Activated naive CD8-positive, alpha-beta T cell (primary cell): ENCODE measurements at regions not wholly inside any gene's neighbourhood (a gene's known extent, or its start where the extent isn't known, plus 50 kb on each side); places are given as distances from the start of the nearest gene placed in this dataset.

Experiments
- H3K27ac Mint-ChIP-seq: one replicate; pipeline ENCODE4 v1.8.0; 2021; ENCODE audit warnings: mixed read lengths
- H3K27me3 Mint-ChIP-seq: one replicate; pipeline ENCODE4 v1.8.0; 2021; ENCODE audit warnings: mixed read lengths
- H3K36me3 Mint-ChIP-seq: one replicate; pipeline ENCODE4 v1.8.0; 2021; ENCODE audit warnings: mixed read lengths
- H3K4me1 Mint-ChIP-seq: one replicate; pipeline ENCODE4 v1.8.0; 2021; ENCODE audit warnings: low read depth, mixed read lengths
- H3K4me3 Mint-ChIP-seq: one replicate; pipeline ENCODE4 v1.8.0; 2021; ENCODE audit warnings: mild to moderate bottlenecking, mixed read lengths
- H3K9me3 Mint-ChIP-seq: one replicate; pipeline ENCODE4 v1.8.0; 2021; ENCODE audit warnings: low read depth, mixed read lengths

DNA sequence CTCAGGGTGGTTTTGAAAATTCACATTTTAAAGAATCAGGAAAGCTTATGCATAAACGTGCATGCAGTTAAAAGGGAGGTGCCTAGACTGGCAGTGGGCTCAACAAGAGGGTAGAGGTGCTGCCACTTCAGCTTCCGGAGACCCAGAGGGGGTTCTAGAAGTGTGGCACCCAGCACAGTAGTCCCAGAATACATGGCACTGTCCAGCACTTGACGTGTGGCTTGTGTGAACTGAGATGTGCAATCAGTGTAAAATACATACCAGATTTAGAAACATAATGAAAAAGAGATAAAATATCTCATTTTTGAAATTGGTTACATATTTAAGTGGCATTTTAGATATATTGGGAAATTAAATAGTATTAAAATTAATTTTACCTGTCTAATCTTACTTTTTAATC lies 89.3 kb downstream of the RIN2 start:
- Mint-ChIP-seq H3K36me3 (no peaks in the 10 kb centered on the region), H3K27ac (no peak overlapping the region), H3K4me1 (no peaks in the 10 kb centered on the region), H3K4me3 (no peak overlapping the region), H3K27me3 (peaks cover 16% of the 10 kb centered on the region), H3K9me3 (peaks cover 4% of the 10 kb centered on the region)

DNA sequence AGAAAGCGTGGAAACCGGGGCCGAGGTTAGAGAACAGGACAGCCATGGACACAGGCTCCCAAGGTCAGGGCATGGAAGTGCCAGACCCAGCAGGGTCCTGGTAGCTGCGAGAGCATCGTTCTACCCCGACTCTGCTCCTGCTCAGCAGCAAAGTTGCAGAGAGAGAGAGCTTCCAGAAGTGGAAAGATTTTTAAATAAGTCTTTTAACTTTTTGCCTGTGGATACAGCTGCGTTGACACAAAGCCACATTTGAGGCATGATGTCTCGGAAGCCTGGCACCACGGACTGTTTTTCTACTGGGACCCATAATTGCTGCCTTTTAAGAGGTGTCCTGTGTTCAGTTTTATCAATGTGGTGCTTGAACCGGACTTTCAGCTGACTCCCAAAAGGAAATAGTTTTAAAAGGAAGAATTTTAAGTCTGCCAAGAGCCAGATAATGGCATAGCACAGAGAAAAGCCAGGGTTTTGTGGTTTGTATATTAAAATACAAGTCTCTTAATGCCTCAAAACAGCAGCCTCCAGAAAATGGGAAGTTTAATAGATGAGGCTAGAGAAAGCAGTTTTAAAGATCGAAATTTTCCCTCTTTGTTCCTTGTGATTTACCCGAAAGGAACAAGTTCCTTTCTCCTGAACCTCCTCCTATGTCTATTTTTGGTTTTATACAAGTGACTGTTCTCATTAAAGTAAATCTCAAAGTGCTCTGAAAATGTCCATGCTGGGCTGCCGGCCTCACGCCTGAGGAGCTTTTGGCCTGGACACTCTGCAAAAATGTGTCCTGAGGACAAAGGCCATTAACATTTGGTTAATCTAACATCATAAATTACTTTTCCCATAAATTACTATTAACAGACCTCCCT lies 91.5 kb downstream of the RIN2 start:
- peaks cover 2% of the 10 kb centered on the region for H3K9me3 Mint-ChIP-seq
- no peaks in the 10 kb centered on the region for H3K36me3 Mint-ChIP-seq
- H3K4me3 Mint-ChIP-seq: no peak overlapping the region
- H3K27me3 Mint-ChIP-seq: peaks cover 15% of the 10 kb centered on the region
- no peak overlapping the region for H3K27ac Mint-ChIP-seq
- H3K4me1 Mint-ChIP-seq: no peaks in the 10 kb centered on the region

DNA sequence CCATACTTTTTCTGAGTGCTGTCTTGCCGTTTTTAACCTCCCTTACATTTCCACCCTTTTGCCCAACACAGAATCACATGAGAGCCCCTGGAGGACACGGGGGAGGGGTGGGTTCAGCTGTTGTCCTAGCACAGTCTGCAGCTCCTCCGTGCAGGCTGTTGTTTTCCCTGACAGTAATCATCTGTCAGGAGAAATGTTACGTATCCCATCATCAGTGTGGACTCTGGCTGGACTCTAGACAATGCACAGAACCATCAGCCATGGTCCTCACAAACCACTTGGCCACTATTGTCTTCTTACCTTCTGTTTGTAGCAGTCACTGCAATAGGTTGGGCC lies 92.1 kb downstream of the RIN2 start:
- Mint-ChIP-seq H3K36me3 (no peaks in the 10 kb centered on the region), H3K27me3 (peaks cover 15% of the 10 kb centered on the region), H3K4me3 (no peak overlapping the region), H3K9me3 (no peaks in the 10 kb centered on the region), H3K27ac (no peak overlapping the region), H3K4me1 (no peaks in the 10 kb centered on the region)

DNA sequence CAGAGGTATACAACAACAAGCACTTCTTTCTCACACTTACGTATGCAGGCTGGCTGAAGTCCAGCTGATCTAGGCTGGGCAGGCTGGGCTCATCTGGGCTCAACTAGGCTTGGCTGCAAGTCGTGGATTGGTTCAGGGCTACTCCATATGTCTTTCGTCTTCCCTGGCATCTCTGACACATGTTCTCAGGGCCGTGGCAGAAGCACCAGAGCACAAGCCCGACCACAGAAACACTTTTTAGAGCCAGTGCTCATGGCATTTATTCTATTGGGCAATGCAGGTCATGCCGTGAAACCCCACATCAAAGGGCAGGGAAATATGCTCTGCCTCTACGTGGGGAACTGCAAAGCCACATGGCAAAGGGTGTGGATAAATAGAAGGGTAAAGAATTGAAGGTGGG lies 93.8 kb downstream of the RIN2 start:
- Mint-ChIP-seq H3K9me3 (no peaks in the 10 kb centered on the region), H3K27ac (no peak overlapping the region), H3K4me3 (no peak overlapping the region), H3K36me3 (no peaks in the 10 kb centered on the region), H3K4me1 (no peaks in the 10 kb centered on the region), H3K27me3 (peaks cover 9% of the 10 kb centered on the region)

DNA sequence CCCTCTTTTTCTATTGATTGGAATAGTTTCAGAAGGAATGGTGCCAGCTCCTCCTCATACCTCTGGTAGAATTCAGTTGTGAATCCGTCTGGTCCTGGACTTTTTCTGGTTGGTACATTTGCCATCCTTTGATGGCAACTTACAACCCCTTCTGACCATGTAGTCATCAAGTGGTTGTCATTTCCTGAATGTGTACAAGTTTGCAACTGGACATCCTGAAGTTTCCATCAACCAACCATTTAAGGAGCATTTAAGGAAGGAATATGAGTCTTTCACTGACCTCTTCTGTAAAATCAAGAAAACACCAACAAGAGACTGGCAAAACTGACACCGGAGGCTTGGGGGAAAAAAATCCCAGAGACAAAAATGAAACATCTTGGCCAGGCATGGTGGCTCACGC lies 97.4 kb downstream of the RIN2 start:
- H3K27me3 Mint-ChIP-seq: peaks cover 4% of the 10 kb centered on the region
- no peak overlapping the region for H3K27ac Mint-ChIP-seq
- H3K4me3 Mint-ChIP-seq: no peak overlapping the region
- no peaks in the 10 kb centered on the region for H3K4me1 Mint-ChIP-seq
- no peaks in the 10 kb centered on the region for H3K36me3 Mint-ChIP-seq
- H3K9me3 Mint-ChIP-seq: peaks cover 3% of the 10 kb centered on the region

DNA sequence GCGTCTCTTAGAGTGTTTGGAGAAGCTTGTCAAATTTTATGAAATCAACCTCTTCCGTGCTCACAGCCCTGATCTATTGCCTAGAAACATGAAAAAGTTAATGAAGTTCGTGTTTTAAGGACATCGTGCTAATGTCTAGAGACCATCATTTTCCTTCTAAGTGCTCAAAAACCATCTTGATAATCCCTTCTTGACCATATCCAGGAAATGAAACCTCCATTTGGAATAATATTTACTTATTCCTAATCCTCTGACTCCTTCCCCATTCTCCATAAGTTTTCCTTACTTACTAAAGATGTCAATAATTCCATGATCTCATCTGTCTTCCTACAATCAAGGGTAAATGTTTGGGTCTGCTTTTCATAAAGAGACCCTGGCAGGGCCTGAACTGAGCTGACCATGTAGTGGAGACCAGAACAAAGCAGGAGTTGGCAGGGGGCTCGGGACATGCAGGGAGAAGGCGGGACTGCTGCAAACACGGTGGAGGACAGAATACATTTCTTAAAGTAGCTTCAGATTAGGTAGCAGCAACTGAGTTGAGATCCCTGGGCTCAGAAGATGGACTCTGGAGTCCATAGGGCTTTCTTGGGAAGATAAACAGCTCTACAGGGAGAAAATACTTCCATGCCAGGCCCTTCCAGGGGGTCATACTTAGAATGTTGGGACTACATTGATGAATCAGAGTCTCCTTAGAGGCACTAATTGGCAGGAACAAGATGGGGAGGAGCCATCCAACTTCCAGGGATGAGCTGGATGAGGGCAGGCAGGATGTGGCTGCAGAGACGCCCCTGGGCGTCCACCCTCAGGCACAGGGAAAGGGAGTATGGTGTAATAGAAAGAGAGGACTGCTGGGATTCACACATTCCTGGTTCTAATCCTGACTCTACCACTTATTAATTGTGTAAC lies 100.7 kb downstream of the RIN2 start:
- Mint-ChIP-seq H3K4me3 (no peak overlapping the region), H3K36me3 (no peaks in the 10 kb centered on the region), H3K4me1 (no peaks in the 10 kb centered on the region), H3K9me3 (peaks cover 7% of the 10 kb centered on the region), H3K27me3 (peaks cover 6% of the 10 kb centered on the region), H3K27ac (no peak overlapping the region)

DNA sequence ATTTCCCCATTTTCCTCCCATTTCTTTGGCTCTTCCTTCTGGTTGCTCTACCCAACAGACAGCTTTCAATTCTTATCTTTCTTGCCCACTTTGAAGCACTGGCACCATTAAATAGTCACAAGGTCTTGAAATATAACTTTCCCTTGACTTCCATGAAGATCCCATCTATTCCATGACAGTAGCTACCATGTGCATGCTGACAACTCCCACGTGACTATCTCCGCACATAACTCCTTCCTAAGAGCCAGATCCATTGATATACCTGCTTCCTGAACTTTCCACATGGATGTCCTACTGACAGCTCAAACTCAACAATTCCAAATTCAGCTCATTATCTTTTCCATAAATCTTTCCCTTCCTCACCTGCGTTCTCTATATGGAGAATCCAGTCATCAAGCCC lies 101.4 kb downstream of the RIN2 start:
- Mint-ChIP-seq H3K9me3 (peaks cover 7% of the 10 kb centered on the region), H3K4me1 (no peaks in the 10 kb centered on the region), H3K27me3 (peaks cover 6% of the 10 kb centered on the region), H3K4me3 (no peak overlapping the region), H3K27ac (no peak overlapping the region), H3K36me3 (no peaks in the 10 kb centered on the region)

DNA sequence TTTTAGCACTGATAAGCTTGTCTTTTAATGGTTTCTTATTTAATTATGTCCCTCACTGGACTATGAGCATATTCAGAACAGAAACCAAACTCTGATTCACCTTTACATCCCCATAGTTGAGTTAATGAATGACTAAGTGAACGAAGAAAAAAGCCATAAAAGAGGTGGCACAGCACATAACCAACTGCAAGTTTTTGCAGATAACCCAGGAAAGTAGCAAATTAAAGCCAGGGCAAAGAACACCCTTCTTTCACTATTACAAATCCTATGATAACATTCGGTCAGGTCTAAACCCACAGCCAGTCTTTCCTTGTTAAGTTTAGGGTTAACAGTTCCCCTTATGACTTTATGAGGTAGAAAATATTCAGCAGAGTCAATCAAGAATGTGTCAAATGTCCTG lies 102.7 kb downstream of the RIN2 start:
- peaks cover 7% of the 10 kb centered on the region for H3K9me3 Mint-ChIP-seq
- H3K27me3 Mint-ChIP-seq: peaks cover 6% of the 10 kb centered on the region
- no peaks in the 10 kb centered on the region for H3K4me1 Mint-ChIP-seq
- no peaks in the 10 kb centered on the region for H3K36me3 Mint-ChIP-seq
- H3K4me3 Mint-ChIP-seq: no peak overlapping the region
- H3K27ac Mint-ChIP-seq: no peak overlapping the region

DNA sequence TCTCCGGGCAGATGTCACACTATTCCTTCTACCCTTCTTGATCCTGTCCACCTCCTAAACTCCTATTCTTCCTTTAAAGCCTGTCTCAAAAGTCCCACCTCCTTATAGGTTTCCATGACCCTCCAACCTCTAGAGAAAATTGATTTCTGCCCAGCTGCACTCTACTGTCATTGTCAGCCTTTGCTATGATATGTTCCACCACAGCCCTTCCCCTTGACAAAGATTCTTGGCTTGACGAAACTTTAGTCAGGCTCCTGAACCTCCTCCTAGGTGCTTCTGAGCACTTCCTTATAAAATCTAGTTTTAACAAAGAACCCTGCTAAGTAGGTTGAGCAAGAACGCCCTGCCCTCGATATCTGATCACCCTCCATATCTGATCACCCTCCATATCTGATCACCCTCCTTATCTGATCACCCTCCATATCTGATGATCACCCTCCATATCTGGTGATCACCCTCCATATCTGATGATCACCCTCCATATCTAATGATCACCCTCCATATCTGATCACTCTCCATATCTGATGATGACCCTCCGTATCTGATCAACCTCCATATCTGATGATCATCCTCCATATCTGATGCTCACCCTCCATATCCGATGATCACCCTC lies 103.2 kb downstream of the RIN2 start:
- no peaks in the 10 kb centered on the region for H3K4me1 Mint-ChIP-seq
- H3K4me3 Mint-ChIP-seq: no peak overlapping the region
- H3K36me3 Mint-ChIP-seq: no peaks in the 10 kb centered on the region
- no peak overlapping the region for H3K27ac Mint-ChIP-seq
- peaks cover 7% of the 10 kb centered on the region for H3K9me3 Mint-ChIP-seq
- peaks cover 6% of the 10 kb centered on the region for H3K27me3 Mint-ChIP-seq

DNA sequence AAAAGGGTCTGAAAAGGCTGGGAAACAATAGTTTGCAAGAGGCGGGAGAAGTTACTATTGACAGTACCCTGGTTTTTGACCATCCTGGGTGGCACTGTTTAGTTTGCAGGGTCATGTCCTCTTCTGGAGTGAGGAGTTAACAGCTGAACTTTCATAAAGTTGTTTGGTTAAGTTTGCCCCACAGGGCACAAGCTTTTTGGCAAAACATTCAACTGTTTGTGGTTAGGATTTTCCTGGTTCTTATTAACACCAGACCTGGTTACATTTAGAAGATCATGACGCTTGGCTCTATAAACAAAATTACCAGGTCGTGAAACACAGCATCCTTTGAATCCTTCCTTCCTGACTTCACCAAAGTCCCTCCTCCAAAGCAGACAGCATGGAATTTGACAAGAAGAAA lies 106.1 kb downstream of the RIN2 start:
- no peak overlapping the region for H3K27ac Mint-ChIP-seq
- peaks cover 9% of the 10 kb centered on the region for H3K27me3 Mint-ChIP-seq

DNA sequence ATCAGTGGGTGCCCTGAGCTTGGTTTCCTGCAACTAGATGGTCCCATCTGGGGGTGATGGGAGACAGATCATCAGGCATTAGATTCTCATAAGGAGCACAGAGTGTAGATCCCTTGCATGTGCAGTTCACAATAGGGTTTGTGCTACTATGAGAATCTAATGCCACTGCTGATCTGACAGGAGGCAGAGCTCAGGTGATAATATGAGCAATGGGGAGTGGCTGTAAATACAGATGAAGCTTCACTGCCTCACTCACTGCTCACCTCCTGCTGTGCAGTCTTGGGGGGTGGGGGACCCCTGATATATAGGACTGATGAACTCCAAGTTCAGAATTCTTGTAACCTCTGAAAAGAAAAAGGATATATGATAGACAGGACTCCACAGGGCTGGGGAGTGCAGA lies 108.0 kb downstream of the RIN2 start:
- Mint-ChIP-seq H3K4me1 (no peaks in the 10 kb centered on the region), H3K27me3 (peaks cover 9% of the 10 kb centered on the region), H3K27ac (no peak overlapping the region), H3K4me3 (no peak overlapping the region), H3K36me3 (no peaks in the 10 kb centered on the region), H3K9me3 (peaks cover 4% of the 10 kb centered on the region)

More for the DNA sequence above, 106.1 kb downstream of the RIN2 start:
- peaks cover 4% of the 10 kb centered on the region for H3K9me3 Mint-ChIP-seq
- H3K4me1 Mint-ChIP-seq: no peaks in the 10 kb centered on the region
- no peak overlapping the region for H3K4me3 Mint-ChIP-seq
- no peaks in the 10 kb centered on the region for H3K36me3 Mint-ChIP-seq

DNA sequence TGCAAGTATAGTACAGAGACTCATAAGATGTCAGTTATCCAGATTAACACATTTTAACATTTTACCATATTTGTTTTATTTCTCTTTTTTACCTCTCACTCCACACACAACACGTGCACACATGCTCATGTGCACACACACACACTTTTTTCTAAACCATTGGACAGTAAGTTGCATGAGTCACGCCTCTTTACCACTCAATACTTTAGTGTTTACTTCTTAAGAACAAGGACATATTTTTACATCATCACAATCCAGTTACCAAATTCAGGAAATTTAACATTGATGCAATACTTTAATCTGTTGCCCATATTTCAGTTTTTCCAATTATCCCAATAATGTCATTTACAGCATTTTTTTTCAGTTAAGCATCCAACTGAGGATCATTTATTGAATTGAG lies 109.0 kb downstream of the RIN2 start:
- Mint-ChIP-seq H3K4me3 (no peak overlapping the region), H3K36me3 (no peaks in the 10 kb centered on the region), H3K4me1 (no peaks in the 10 kb centered on the region), H3K9me3 (no peaks in the 10 kb centered on the region), H3K27ac (no peak overlapping the region), H3K27me3 (peaks cover 9% of the 10 kb centered on the region)

DNA sequence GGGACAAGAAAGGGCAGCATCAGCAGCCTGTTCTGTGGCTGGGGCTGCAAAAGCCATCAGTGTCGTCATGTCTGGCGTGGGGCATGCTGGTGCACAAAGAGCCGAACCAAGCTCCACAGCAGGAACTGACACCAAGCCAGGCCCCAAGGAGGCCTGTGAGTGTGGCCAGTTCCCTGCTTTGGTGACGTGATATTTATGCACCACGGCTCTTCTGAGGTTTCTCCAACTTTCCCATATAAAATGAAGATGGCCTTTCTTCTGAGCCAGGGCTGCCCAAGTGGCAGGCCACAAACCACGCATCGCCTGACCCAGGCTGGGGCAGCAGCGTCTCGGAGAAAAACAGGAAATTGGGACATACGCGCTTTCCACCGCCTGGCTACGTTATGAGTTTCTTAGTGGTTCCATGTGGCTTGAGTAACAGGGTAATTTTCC lies 109.9 kb downstream of the RIN2 start:
- Mint-ChIP-seq H3K27me3 (peaks cover 9% of the 10 kb centered on the region), H3K27ac (no peak overlapping the region), H3K36me3 (no peaks in the 10 kb centered on the region), H3K4me1 (no peaks in the 10 kb centered on the region), H3K9me3 (no peaks in the 10 kb centered on the region), H3K4me3 (no peak overlapping the region)

DNA sequence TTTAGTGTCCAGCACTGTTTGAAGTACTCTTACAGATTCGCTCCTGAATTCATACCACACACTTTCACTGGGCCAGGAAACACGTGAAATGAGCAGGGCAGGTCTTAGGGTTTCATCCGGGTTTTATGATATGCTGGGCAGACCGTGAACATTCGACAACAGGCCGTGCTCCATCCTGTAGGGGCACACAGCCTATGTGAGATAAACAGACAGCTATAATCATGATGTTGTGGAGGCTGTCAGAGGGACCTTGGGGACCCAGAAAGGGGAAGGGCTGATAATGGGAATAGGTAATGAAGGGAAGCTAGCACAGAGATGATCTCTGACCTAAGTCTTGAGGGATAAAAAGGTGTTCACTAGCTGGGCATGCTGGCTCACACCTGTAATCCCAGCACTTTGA lies 110.4 kb downstream of the RIN2 start:
- H3K36me3 Mint-ChIP-seq: no peaks in the 10 kb centered on the region
- H3K27me3 Mint-ChIP-seq: peaks cover 9% of the 10 kb centered on the region
- no peaks in the 10 kb centered on the region for H3K4me1 Mint-ChIP-seq
- H3K27ac Mint-ChIP-seq: no peak overlapping the region
- H3K9me3 Mint-ChIP-seq: no peaks in the 10 kb centered on the region
- no peak overlapping the region for H3K4me3 Mint-ChIP-seq

DNA sequence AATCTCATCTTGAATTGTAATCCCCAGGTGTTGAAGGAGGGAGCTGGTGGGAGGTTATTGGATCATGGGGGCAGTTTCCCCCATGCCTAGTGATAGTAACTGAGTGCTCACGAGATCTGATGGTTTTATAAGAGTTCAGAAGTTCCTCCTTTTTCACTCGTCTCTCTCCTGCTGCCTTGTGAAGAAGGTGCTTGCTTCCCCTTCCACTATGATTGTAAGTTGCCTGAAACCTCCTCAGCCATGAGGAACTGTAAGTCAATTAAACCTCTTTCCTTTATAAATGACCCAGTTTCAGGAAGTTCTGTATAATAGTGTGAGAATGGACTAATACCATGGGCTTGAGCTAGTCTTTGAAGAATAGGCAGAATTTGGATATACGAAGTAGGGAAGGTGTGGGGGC lies 113.9 kb downstream of the RIN2 start:
- Mint-ChIP-seq H3K9me3 (no peaks in the 10 kb centered on the region), H3K27ac (no peak overlapping the region), H3K27me3 (peaks cover 7% of the 10 kb centered on the region), H3K4me1 (no peaks in the 10 kb centered on the region), H3K36me3 (no peaks in the 10 kb centered on the region), H3K4me3 (no peak overlapping the region)
